GM18861 (cell line): ENCODE measurements at regions not wholly inside any gene's neighbourhood (a gene's known extent, or its start where the extent isn't known, plus 50 kb on each side); places are given as distances from the start of the nearest gene placed in this dataset.

ENCODE experiments used
- ATAC-seq: cut with Tn5 transposase; IDR thresholded peaks from one replicate; pipeline ENCODE4 v1.9.1; 2021; ENCODE audit not compliant: unreplicated experiment

DNA sequence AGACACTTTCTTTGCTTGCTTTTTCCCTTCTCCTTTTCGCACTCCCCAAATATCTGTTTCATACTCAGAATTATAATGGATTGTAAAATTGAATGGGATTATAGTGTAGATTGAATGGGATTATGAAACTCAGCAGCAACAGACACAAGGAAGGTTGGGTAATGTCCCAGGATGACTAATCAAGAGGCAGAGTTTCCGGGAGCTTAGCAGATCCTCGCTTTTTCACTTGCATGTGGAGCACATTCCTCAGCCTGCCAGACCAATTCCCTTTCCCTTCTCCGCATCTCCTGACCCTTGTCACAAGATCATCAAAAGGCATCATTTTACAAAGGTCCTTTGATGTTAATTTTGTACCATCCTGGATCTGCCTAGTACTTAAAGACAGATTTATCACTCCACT, 55.1 kb upstream of the SLC1A1 start:
- no peak for ATAC-seq

DNA sequence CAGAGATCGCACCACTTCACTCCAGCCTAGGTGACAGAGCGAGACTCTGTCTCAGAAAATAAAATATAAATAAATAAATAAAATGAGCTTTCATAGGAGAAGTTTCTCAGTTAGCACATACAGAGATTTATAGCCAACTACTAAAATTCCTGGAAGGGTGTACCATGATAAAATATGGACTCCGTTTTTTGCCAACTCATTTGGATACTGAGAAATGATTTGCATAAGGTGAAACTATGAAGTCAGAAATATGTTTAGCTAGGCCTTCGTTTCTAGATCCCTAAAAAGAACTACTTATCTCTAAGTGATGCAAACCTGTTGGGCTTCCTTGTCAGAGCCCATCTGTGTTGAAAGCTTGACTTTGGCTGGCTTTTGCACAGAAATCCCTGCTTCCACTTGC, 56.9 kb upstream of the SLC1A1 start:
- no peak for ATAC-seq

DNA sequence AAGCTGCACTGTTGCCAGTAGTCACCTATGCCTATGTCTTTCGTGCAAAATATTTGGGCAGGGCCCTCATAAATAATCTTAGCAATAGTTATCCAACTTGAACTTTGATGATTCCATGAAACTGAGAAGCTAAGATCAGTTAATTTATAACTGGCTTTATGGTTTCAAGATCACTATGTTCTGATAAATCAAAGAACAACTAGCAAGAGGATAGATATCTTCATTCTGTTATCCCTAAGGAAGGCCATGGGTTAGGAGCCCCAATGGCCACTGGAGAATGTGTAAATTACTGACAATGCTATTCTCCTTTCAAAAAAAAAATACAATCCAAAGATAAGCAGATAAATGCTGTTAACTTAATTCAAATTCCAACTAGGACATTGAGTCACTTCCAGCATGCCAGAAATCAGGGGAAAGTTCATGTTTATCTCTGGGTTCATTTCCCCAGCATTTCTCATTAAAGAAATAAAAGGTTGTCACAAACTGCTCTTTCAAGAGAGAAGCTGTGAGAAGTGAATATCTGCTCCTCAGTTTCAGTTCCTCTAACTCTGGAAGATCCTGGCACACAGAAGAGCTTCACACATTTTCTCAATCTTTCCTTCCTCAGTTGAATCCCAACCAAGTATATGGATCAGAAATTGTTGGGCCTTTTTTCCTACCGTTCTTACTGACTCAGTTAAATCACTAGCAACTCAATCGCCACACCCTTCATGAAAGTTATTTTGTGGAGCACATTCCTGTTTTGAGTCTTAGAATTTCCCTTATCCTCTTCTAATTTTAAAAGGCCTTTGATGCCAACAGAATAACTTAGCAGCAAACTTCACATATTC, 59.6 kb upstream of the SLC1A1 start:
- no peak for ATAC-seq

DNA sequence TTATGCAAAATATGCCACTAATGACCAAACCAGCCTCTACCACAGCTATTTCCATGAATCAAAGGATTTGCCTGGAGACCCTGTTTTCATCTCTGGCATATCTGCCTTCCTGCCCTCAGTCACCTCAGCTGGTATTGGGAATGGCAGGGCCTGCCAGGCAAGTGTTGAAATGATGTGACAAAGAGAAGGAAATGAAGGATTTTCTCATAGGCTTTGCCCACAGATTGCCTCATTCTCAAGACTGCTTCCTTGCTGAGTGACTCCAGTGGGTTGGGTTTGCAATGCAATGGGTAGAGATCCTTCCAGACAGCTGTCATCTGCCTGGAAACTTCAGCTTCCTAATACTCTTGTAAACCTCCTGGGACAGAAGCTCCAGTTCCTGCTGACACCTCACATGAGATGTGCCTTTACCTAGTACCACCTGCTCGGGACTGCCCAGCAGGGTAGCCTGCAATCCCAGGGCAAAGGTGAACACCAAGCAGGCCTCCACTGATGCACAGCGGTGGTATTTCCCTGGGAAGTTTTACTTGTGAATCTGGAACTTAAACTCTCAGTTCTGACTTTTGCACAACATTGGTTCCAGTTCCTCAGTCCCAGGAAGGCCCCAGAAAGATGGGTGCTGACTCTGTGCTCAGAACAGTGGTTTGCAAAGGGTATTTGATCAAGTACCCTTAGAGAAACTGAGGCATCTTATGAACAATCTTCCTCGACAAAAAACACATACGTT, 64.8 kb upstream of the SLC1A1 start:
- no peak for ATAC-seq

DNA sequence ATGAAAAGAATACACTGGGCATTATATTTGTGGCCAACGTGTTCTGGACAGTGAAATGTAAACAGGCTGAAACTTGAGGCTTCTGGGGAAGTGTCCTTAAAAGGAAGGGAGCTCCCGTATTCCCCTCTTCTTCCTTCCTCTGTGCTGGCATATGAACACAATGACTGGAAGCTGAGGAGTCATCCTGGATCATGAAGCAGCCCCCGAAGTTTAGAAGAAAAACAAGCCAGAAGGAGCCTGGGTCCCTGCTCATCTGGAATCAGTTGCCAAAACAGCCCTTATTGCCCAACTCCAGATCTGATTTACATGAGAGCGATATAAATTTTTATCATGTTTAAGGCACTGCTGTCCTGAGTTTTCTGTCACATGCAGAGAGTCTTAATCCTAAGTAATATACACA, 65.4 kb upstream of the SLC1A1 start:
- no peak for ATAC-seq

DNA sequence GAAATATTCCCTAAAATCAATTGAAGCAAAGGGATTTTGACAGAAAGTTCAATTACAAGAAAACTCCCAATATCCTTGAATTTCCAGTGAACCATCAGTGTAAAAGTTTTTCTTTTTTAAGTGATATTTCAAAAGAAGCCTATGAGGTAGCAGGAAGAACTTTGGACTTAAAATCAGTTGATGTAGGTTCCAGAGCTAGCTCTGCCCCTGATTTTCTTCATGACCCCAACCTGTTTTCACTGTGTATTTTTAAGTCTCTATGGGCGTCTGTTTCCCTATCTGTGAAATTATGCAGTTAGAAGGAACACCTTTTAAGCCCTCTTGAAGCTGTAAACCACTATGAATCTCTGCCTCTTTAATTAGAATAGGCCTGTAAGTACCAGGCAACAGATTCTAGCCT, 66.2 kb upstream of the SLC1A1 start:
- no peak for ATAC-seq

DNA sequence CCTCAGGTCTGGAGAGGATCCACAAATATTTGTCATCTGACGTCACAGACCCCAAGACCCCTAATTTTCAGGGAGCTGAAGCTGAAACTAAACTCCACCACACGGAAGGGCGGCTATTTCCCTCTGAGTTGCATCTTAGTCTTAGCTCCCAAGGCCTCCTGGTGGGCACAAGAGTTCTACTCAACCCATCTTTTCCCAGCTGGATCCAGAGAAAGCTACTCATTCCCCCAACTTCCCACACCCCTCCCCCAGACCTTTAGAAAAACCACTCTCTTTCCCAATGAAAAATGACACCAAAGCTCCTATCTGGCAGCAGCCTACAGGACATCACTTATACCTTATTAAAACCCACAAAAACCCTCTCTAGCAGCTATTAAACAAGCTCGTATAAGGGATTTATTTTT, 67.1 kb upstream of the SLC1A1 start:
- no peak for ATAC-seq

DNA sequence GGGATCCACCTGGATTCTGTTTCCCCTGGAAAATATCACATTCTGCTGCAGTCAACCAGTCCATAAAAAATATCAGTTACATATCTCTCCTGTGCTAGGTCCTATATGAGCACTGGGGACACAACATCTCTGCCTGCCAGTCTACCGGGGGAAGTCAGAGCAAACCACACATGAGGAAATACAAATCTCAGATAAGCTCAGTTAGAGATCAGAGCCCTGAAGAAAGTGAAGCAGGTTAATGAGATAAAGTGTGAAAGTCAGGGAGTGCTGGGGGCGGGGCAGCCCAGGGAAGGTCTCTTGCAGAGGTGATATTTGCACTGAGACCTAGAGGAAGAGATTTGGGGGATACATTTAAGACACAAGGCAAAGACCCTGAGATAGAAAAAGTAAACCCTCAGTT, 67.8 kb upstream of the SLC1A1 start:
- ATAC-seq: peak; percentile 60

DNA sequence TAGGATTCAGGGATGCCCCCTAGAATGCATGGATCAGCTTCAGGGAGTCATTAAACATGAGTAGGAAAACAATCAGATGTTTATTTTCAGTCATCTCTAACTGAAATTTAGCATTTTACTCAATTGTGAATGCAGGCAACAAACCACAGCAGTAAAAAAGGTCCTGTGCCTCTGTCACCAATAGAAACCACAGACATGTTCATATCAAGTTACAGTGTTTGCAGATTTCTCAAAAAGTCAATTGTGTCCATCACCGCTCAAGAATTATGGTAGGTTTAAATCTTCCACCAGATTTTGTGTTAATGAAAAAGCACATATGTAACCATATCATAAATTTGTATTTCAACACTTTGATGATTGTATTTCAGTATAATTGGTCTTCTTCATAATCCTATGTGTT, 68.4 kb upstream of the SLC1A1 start:
- ATAC-seq: no peak

DNA sequence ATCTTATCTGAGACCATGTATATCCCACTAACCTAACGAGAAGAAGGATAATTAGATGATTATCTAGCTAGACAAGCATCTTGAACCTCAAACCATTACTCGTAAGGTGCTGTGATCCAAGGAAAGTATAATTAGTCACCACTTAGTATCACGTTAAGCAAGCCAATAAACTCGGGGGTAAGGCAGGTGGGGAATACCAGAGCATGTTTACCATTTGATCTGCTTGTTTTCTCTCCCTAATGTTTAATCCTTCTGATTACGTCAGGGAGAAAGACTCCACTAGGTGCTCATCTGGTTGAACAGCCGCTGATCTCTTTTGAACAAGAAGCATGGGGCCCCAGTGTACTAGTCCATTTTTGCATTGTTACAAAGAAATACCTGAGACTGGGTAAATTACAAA, 69.9 kb upstream of the SLC1A1 start:
- ATAC-seq: no peak

DNA sequence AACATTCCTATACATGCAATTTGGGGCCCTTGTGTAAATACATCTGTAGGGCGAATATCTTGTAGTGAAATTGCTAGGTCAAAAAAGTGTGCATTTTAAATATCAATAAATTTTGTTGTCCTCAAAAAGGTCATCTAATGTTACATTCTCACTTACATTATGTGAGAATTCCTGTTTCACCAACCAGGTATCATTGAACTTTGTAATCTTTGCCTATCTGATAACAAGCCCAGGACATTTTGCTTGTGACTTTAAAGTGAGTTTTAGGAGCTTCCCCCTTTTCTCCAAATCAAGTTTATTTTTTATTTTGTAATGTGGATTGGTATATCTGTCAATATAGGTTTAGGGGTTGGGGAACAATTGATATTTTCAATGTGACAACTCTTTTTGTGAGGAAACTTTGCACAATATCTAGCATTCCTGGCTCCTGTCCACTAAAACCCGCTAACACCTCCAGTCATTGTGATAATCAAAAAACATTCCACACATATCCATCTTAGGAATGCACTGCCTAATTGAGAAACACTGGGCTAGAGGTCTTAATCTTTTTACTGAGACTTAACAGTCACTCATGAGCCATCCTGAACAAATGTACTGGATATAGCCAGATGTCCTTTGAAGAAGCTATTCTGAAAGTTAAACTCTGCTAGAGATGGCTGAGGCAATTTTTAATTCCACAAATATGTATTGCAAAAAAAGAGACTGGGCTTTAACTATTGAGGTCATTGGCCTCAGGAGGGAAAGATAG, 72.5 kb upstream of the SLC1A1 start:
- ATAC-seq: no peak

DNA sequence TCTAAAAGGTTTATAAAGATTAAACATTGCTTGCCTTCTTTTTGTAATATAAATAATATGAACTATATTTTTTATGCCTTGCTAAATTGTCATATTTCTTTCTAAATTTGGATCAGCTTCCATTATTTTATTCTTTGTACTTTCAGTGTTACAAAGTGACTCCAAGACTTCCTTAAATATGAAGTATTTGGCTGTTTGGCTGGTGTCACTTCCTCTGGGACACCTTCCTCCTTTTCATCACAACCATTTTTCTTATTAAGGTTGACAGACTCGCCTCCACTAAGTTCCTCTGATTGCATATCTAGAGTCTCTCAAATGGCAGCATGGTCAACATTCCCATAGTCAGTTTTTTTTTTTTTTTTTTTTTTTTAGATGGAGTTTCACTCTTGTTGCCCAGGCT, 73.8 kb upstream of the SLC1A1 start:
- no peak for ATAC-seq

DNA sequence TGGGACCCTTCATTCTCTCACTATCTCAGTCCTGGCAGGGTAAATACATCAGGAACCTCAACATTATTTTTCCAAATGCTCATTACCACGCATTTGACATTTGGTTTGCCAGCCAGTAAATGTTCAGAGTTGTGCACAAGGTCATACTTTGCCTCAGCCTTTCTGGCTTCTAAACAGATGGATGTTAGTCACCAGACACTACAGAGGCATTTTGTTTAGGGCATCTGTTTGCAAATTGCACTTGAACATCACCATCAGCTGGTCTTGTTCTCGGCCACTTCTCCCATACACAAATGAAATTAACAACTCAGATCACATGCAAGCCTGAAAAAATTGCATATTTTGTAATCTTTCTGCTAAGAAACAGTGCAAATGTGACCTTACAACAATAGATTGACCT, 75.0 kb upstream of the SLC1A1 start:
- no peak for ATAC-seq

DNA sequence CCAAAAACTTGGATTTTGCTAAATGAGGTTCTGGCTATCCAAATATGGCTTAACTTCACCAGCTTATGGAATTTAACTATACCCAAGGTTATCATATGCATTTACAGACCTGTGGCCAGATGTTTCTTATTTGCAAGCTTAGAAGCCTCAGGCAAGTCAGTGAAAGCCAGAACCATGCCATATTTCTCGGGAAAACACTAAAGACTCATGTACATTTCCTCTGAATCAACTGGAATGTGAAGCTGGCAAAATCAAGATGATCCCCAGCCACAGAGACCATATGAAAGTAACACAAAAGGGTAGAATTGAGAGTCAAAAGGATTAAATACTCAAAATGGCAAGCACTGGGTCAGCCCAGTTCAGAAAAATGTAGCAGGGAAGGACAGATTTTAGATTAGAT, 76.4 kb upstream of the SLC1A1 start:
- ATAC-seq: no peak

DNA sequence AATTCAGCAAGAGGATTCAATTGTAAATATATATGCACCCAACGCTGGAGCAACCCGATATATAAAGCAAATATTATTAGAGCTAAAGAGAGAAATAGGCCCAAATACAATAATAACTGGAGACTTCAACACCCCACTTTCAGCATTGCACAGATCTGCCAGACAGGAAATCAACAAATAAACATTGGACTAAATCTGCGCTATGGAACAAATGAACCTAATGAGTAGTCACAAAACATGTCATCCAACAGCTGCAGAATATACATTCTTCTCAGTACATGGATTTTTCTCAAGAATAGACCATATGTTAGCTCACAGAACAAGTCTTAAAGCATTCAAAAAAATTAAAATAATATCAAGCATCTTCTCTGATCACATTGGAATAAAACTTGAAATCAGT, 86.1 kb upstream of the SLC1A1 start:
- no peak for ATAC-seq

DNA sequence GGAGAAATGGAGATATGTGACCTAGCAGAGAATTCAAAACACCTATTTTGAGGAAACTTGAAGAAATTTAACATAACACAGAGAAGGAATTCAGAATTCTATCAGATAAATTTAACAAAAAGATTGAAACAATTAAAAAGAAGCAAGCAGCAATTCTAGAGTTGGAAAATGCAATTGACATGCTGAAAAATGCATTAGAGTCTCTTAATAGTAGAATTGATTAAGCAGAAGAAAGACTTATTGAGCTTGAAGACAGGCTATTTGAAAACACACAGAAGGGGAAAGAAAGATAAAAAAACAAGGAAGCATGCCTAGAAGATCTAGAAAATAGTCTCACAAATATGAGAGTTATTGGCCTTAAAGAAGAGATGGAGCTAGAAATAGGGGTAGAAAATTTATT, 87.8 kb upstream of the SLC1A1 start:
- ATAC-seq: no peak

DNA sequence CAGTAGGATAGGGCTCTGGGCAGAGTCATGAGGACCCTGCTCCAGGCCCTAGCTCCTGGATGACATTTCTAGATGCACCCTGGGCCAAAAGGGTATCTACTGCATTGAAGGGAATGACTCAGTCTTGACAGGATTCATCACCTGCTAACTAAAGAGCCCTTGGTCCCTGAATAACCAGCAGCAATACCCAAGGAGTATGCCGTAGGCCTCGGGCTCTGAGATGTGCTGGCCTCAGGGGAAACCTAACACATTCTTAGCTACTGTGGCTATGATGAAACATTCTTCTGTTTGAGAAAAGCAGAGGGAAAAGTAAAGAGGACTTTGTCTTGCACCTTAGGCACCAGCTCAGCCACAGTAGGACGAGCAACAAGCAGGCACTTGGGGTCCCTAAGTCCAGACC, 89.5 kb upstream of the SLC1A1 start:
- ATAC-seq: no peak

DNA sequence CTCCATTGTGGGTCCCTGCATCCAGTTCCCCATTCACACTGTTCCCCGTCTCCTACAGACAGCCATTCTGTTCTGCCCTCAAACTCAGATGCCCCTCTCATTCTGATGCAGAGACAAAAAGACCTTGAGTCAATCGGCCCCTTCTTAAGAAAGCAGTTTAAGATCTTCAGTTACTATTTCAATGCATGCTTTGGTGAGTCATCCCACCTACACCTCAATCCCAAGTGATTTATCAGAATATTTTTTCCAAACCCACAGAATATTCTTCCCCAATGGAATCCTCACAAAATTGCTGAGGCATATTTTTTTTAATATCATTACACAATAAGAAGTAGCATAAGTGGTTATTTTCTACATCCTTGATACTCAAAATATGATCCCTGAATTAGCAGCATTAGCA, 92.4 kb upstream of the SLC1A1 start:
- ATAC-seq: no peak

DNA sequence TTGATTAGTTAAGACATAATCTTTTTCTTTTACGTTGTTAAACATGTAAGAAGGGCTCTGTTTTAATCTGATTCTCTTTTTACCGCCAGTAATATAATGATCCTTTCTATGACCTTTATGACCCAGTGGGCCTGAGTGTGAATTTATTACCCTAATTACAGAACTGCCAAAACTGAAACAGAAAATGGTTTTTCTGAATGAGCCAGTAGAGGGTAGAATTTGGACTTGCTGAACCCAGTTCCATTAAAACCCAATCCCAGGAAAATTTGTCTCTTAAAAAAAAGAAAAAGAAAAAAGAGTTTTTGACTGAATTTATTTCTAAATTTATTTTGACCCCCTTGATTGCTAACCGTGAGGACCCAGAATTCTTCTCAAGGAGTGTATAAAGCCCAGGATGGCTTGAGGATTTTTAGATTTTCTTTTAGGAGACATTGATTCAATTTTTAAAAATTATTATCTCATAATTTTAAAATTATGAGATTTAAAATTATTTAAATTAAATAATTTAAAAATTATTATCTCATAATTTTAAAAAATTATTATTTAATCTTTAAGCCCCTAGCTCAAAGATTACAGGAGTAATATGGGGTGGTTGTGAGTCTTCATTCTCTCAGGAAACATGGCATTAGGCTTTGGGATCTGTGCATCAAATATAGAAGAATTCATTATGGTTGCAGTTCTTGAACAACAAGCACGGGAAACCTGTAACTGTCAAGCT, 94.1 kb upstream of the GLIS3 start:
- no peak for ATAC-seq

DNA sequence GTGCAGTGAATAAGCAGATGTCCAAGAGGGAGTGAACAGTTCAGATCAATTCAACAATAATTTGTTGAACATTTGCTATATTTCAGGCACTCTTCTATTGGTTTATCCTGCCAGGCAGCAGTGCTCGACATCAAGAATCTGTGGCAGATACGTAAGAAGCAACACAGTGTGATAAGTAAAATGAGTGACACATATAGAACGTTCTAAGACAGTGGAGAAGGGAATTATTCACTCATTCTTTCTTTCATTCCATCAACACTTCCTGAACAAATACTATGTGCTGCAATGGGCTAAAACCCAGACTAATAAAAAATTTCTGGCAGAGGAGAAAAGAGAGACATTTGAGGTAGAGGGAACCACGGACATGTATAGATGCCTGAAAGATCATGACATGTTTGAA, 89.9 kb upstream of the GLIS3 start:
- no peak for ATAC-seq

DNA sequence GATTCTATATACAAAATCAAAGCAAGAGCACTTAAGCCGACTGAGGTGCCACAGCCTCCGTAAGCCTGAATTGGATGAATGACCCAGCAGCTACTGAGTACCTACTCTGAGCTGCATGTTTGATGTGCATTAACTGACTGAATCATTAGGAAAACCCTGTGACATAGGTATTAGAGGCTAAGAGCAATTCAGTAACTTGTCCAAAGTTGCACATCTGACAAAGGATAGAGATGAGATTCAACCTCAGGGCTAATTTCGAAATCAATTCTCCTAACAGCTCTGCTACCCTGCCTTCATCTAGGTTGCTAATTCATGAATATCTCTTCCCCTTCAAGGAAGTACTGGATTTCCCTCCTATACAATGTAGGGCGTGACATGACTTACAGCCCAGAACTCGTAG, 89.1 kb upstream of the GLIS3 start:
- ATAC-seq: no peak
